Ishikawa (cell line): ENCODE measurements at regions not wholly inside any gene's neighbourhood (a gene's known extent, or its start where the extent isn't known, plus 50 kb on each side); places are given as distances from the start of the nearest gene placed in this dataset.

Source experiments
- CEBPB ChIP-seq: IDR thresholded peaks from 2 replicates; pipeline ENCODE4 v1.6.1; 2012
- EGR1 ChIP-seq: IDR thresholded peaks from 2 replicates; pipeline ENCODE4 v1.6.1; 2012
- EP300 ChIP-seq: IDR thresholded peaks from 2 replicates; pipeline ENCODE4 v1.6.1; 2012; ENCODE audit warnings: borderline replicate concordance
- RAD21 ChIP-seq: IDR thresholded peaks from 2 replicates; pipeline ENCODE4 v1.6.1; 2012; ENCODE audit warnings: low read depth
- TCF12 ChIP-seq: IDR thresholded peaks from 2 replicates; pipeline ENCODE4 v1.6.1; 2012; ENCODE audit warnings: low read depth
- TEAD4 ChIP-seq: IDR thresholded peaks from 2 replicates; pipeline ENCODE4 v1.6.1; 2012
- YY1 ChIP-seq: IDR thresholded peaks from 2 replicates; pipeline ENCODE4 v1.6.1; 2012; ENCODE audit warnings: low read depth
- ZBTB7A ChIP-seq: IDR thresholded peaks from 2 replicates; pipeline ENCODE4 v1.6.1; 2012; ENCODE audit warnings: low read depth
- TF ChIP-seq, protein P1 (sequence below): IDR thresholded peaks from 2 replicates; pipeline ENCODE4 v1.6.1; 2012; ENCODE audit warnings: low read depth, mild to moderate bottlenecking
- TF ChIP-seq, protein P2 (sequence below): IDR thresholded peaks from 2 replicates; pipeline ENCODE4 v1.6.1; 2012

DNA sequence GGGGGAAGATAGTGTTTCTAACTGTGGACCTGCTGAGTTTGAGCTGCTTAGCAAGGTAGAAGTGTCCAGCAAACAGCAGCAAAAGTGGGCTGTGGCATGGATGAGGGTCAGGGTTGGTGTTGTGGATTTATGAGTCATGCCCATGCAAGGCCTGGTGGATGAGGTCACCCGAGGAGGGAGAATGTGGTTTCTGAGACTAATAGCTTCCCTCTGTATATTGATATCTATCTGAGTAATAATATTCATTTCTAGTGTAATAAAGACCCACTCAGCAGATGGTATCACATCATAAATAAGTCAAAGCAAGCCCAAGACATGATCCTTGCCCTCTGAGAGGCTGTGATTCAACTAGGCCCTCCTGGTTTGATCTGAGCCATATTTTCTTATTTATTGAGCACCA lies 597.8 kb upstream of the CLINT1 start:
- TF ChIP-seq EP300, result no peak
- TF ChIP-seq, protein P1, sequence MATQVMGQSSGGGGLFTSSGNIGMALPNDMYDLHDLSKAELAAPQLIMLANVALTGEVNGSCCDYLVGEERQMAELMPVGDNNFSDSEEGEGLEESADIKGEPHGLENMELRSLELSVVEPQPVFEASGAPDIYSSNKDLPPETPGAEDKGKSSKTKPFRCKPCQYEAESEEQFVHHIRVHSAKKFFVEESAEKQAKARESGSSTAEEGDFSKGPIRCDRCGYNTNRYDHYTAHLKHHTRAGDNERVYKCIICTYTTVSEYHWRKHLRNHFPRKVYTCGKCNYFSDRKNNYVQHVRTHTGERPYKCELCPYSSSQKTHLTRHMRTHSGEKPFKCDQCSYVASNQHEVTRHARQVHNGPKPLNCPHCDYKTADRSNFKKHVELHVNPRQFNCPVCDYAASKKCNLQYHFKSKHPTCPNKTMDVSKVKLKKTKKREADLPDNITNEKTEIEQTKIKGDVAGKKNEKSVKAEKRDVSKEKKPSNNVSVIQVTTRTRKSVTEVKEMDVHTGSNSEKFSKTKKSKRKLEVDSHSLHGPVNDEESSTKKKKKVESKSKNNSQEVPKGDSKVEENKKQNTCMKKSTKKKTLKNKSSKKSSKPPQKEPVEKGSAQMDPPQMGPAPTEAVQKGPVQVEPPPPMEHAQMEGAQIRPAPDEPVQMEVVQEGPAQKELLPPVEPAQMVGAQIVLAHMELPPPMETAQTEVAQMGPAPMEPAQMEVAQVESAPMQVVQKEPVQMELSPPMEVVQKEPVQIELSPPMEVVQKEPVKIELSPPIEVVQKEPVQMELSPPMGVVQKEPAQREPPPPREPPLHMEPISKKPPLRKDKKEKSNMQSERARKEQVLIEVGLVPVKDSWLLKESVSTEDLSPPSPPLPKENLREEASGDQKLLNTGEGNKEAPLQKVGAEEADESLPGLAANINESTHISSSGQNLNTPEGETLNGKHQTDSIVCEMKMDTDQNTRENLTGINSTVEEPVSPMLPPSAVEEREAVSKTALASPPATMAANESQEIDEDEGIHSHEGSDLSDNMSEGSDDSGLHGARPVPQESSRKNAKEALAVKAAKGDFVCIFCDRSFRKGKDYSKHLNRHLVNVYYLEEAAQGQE, result no peak
- TF ChIP-seq TCF12, result no peak
- TF ChIP-seq ZBTB7A, result no peak
- TF ChIP-seq YY1, result no peak
- no peak for TF ChIP-seq CEBPB
- no peak for TF ChIP-seq TEAD4
- TF ChIP-seq RAD21, result no peak
- TF ChIP-seq, protein P2, sequence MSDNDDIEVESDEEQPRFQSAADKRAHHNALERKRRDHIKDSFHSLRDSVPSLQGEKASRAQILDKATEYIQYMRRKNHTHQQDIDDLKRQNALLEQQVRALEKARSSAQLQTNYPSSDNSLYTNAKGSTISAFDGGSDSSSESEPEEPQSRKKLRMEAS, result no peak
- no peak for TF ChIP-seq EGR1
